GM10266 (cell line): ENCODE measurements at regions not wholly inside any gene's neighbourhood (a gene's known extent, or its start where the extent isn't known, plus 50 kb on each side); places are given as distances from the start of the nearest gene placed in this dataset.

Experiments used
- DNase-seq: peaks from one replicate; pipeline ENCODE4 v3.0.0; 2012; ENCODE audit errors: extremely low spot score
- CTCF ChIP-seq: IDR thresholded peaks from 2 replicates; pipeline ENCODE4 v1.5.1; 2012; ENCODE audit warnings: mild to moderate bottlenecking, low read depth; ENCODE audit not compliant: control insufficient read depth, insufficient read depth; ENCODE audit errors: missing control alignments

DNA sequence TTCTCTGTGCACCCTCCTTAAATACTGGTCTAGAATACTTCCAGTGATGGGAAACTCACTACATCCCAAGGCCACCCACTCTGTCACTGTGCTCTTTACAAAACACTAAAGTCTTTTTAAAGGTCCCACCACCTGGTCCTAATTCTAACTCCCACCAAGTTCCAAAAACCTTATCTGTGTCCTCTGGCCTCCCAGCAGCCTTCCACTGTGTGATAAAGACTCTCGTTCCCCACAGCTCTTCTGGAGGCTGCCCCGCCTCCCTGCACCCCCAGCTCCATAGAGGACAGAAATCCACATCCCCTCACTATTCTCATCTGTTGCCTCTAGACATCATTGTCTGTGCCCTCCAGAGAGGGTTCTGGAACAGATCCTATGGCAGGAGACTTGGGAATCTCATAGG, 276.4 kb downstream of the FAM43A start:
- no peak for DNase-seq
- TF ChIP-seq CTCF = no peak

GRCh38 chr3:194964809-194965208, 279.1 kb downstream of the FAM43A start:
- no peak for DNase-seq
- TF ChIP-seq CTCF = no peak

DNA sequence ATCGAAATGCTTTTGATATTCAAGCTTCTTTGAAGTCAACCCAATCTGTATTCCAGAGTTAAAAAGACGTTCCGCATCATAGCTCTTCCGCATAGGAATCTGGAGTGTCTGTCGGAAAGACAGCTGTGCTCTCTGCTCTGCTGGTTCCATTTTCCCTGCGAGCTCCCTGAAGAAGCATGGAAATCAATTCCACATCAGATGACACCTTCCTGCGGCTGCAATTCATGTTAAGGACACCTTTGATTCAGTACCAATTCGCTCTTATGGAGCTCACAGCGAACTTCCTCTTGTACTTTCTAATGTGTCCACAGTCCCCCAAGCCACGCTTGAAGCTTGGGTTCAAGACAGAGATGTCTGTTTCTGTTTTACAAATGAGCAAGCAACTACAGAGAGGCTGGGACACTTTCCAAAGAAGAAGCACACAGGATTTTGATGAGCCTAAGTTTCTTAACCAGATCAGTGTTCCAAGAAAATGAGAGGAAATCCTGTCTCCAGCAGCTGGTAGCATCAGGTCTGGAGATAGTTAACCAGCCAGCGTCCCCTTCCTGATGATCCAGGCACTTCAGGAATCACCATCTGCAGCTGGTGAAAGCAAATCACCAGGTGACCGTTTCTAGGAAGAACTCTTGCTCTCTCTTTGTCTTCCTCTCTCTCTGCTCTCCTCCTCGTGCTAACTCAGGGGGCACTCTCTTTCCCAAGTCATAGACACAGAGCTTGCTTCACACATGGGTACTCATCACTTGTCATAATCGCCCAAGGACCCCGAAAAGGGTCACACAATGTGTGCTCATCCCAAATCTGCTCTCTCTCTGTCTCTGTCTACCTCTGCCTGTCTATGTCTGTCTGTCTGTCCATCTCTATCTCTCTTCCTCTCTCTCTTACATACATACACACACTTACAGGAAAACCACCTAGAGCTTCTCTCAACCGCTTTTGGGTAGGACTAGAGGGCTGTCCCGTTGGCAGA, 281.8 kb downstream of the FAM43A start:
- no peak for TF ChIP-seq CTCF
- DNase-seq = no peak

GRCh38 chr3:194970066-194970465, 284.4 kb downstream of the FAM43A start:
- TF ChIP-seq CTCF = no peak
- DNase-seq = no peak

DNA sequence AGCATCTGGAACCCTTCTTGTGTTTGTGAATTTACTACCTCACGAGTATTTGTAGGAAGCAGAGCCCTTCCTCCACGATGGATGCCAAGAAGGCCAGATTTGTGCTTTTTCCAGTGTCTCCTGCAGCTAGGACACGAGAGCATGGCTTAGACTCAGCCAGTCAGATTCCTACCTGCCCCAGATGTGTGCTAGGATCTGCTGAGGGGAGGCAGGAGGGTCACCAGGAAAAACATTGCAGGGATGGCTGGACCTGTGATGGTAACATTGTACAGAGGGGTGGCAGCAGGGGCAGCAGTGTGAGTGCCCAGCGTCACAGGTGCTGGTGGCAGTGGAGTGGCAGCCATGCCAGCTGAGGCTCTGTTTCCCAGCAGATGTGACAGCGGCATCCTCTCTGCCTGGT, 285.3 kb downstream of the FAM43A start:
- no peak for DNase-seq
- TF ChIP-seq CTCF = no peak

GRCh38 chr3:194971965-194972364, 286.3 kb downstream of the FAM43A start:
- no peak for TF ChIP-seq CTCF
- DNase-seq = no peak

- no peak for TF ChIP-seq CTCF
- no peak for DNase-seq
These were observed 287.0 kb downstream of the FAM43A start for GRCh38 chr3:194972641-194973040.
